Liver (tissue), 8 donors: ENCODE measurements at regions not wholly inside any gene's neighbourhood (a gene's known extent, or its start where the extent isn't known, plus 50 kb on each side); places are given as distances from the start of the nearest gene placed in this dataset.

Source experiments
- DNase-seq: peaks from one replicate; pipeline ENCODE4 v3.0.0-alpha.2; 2017; ENCODE audit warnings: low spot score
- H3K27ac ChIP-seq, 2 donors: one replicate each; pipeline ENCODE4 v1.7.0; 2013; ENCODE audit warnings: inconsistent platforms in 2 of 2, low read length in 2 of 2, control low read depth in 1 of 2, low read depth in 1 of 2, mild to moderate bottlenecking in 1 of 2
- H3K27me3 ChIP-seq, 4 donors: one replicate each; pipeline versions ENCODE4 v1.6.1 to v1.7.0; 2013; ENCODE audit warnings: low read length in 3 of 4, inconsistent platforms in 1 of 4, mild to moderate bottlenecking in 1 of 4, moderate library complexity in 1 of 4; ENCODE audit not compliant: control insufficient read depth in 4 of 4, insufficient read depth in 4 of 4
- H3K36me3 ChIP-seq, 4 donors: one replicate each; pipeline versions ENCODE4 v1.6.1 to v1.7.0; 2013; ENCODE audit warnings: low read length in 3 of 4, mild to moderate bottlenecking in 3 of 4, low read depth in 1 of 4, moderate library complexity in 1 of 4; ENCODE audit not compliant: control insufficient read depth in 4 of 4, insufficient read depth in 3 of 4
- H3K4me1 ChIP-seq, 4 donors: one replicate each; pipeline versions ENCODE4 v1.6.1 to v1.7.0; 2013; ENCODE audit warnings: low read length in 3 of 4, mild to moderate bottlenecking in 3 of 4, moderate library complexity in 1 of 4; ENCODE audit not compliant: control insufficient read depth in 4 of 4, insufficient read depth in 4 of 4
- H3K4me3 ChIP-seq, 3 donors: one replicate each; pipeline versions ENCODE4 v1.6.1 to v1.7.0; 2013; ENCODE audit warnings: low read length in 3 of 3, control low read depth in 1 of 3, low read depth in 1 of 3, mild to moderate bottlenecking in 1 of 3
- H3K9ac ChIP-seq, 2 donors: one replicate each; pipeline ENCODE4 v1.7.0; 2013; ENCODE audit warnings: low read length in 2 of 2, mild to moderate bottlenecking in 2 of 2, moderate library complexity in 2 of 2, control low read depth in 1 of 2, low read depth in 1 of 2
- H3K9me3 ChIP-seq, 4 donors: one replicate each; pipeline versions ENCODE4 v1.6.1 to v1.7.0; 2013; ENCODE audit warnings: low read length in 3 of 4; ENCODE audit not compliant: control insufficient read depth in 4 of 4
- EGR1 ChIP-seq, 2 donors: IDR thresholded peaks; 2 replicates each; pipeline ENCODE4 v1.6.1; 2016 to 2018; ENCODE audit warnings: antibody characterized with exemption in 2 of 2, low read depth in 2 of 2
- FOXA1 ChIP-seq: IDR thresholded peaks from 2 replicates; pipeline ENCODE4 v1.6.1; 2016; ENCODE audit warnings: antibody characterized with exemption
- FOXA2 ChIP-seq: IDR thresholded peaks from 2 replicates; pipeline ENCODE4 v1.6.1; 2016; ENCODE audit warnings: antibody characterized with exemption
- GABPA ChIP-seq, 2 donors: IDR thresholded peaks in 1 of 2; conservative IDR thresholded peaks in 1 of 2; 2 replicates each; pipeline ENCODE4 v1.6.1; 2016; ENCODE audit warnings: antibody characterized with exemption in 2 of 2, mild to moderate bottlenecking in 1 of 2, moderate library complexity in 1 of 2
- HNF4A ChIP-seq, 2 donors: conservative IDR thresholded peaks; 2 replicates each; pipeline ENCODE4 v1.6.1; 2016; ENCODE audit warnings: antibody characterized with exemption in 2 of 2, mild to moderate bottlenecking in 2 of 2
- HNF4G ChIP-seq: IDR thresholded peaks from 2 replicates; pipeline ENCODE4 v1.6.1; 2016; ENCODE audit warnings: antibody characterized with exemption
- NR2F2 ChIP-seq: IDR thresholded peaks from 2 replicates; pipeline ENCODE4 v1.6.1; 2016; ENCODE audit warnings: antibody characterized with exemption
- RAD21 ChIP-seq, 2 donors: IDR thresholded peaks; 2 replicates each; pipeline ENCODE4 v1.6.1; 2016; ENCODE audit warnings: antibody characterized with exemption in 2 of 2, mild to moderate bottlenecking in 2 of 2
- RXRA ChIP-seq, 2 donors: IDR thresholded peaks; 2 replicates each; pipeline ENCODE4 v1.6.1; 2017 to 2018; ENCODE audit warnings: antibody characterized with exemption in 2 of 2, mild to moderate bottlenecking in 1 of 2
- SP1 ChIP-seq: IDR thresholded peaks from 2 replicates; pipeline ENCODE4 v1.6.1; 2018; ENCODE audit warnings: antibody characterized with exemption, mild to moderate bottlenecking
- TAF1 ChIP-seq: conservative IDR thresholded peaks from 2 replicates; pipeline ENCODE4 v1.6.1; 2016; ENCODE audit warnings: antibody characterized with exemption, mild to moderate bottlenecking
- YY1 ChIP-seq: IDR thresholded peaks from 2 replicates; pipeline ENCODE4 v1.6.1; 2016; ENCODE audit warnings: antibody characterized with exemption, mild to moderate bottlenecking
- WGBS: extraction: QIAGEN DNeasy Blood & Tissue Kit; methylation state at CpG from one replicate; pipeline ENCODE4 v1.1.7; 2013; 5-methylcytosine and 5-hydroxymethylcytosine counted together
- TF ChIP-seq, protein P1 (sequence below): IDR thresholded peaks from 2 replicates; pipeline ENCODE4 v1.6.1; 2016; ENCODE audit warnings: antibody characterized with exemption
- TF ChIP-seq, protein P2 (sequence below): IDR thresholded peaks from 2 replicates; pipeline ENCODE4 v1.6.1; 2016; ENCODE audit warnings: antibody characterized with exemption
- TF ChIP-seq, protein P3 (sequence below): IDR thresholded peaks from 2 replicates; pipeline ENCODE4 v1.6.1; 2016; ENCODE audit warnings: antibody characterized with exemption
- TF ChIP-seq, protein P4 (sequence below): IDR thresholded peaks from 2 replicates; pipeline ENCODE4 v1.6.1; 2016; ENCODE audit warnings: antibody characterized with exemption, mild to moderate bottlenecking
- TF ChIP-seq, protein P5 (sequence below): fragments of 150-350 bp; IDR thresholded peaks from 2 replicates; pipeline ENCODE4 v1.5.1; 2017; ENCODE audit warnings: improper control_type of control experiment, low read depth, low read length; ENCODE audit not compliant: missing input control
- donor health status: healthy.
- donor health status: healthy.
- donor health status: healthy.
- donor health status: healthy.
- donor health status: healthy.

DNA sequence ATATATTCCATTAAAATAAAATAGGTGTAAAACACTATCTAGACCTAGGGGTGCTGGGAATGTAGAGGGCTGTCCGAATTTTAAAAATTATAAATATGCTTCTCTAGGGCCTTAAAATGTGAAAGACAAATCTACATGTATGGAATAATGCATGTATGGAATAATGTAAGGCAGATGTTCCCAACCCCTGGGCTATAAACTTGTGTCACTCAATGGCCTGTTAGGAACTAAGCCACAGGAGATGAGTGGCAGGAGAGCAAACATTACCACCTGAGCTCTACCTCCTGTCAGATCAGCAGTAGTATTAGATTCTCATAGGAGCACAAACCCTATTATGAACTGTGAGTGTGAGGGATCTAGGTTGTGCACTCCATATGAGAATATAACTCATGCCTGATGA lies 482.6 kb upstream of the TGFBR2 start:
- H3K4me3 ChIP-seq = no peak overlapping the region
- no peaks in the 10 kb centered on the region for H3K4me1 ChIP-seq
- no peak overlapping the region for H3K9ac ChIP-seq
- TF ChIP-seq SP1 = no peak
- TF ChIP-seq, protein P1, sequence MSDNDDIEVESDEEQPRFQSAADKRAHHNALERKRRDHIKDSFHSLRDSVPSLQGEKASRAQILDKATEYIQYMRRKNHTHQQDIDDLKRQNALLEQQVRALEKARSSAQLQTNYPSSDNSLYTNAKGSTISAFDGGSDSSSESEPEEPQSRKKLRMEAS = no peak
- TF ChIP-seq, protein P2, sequence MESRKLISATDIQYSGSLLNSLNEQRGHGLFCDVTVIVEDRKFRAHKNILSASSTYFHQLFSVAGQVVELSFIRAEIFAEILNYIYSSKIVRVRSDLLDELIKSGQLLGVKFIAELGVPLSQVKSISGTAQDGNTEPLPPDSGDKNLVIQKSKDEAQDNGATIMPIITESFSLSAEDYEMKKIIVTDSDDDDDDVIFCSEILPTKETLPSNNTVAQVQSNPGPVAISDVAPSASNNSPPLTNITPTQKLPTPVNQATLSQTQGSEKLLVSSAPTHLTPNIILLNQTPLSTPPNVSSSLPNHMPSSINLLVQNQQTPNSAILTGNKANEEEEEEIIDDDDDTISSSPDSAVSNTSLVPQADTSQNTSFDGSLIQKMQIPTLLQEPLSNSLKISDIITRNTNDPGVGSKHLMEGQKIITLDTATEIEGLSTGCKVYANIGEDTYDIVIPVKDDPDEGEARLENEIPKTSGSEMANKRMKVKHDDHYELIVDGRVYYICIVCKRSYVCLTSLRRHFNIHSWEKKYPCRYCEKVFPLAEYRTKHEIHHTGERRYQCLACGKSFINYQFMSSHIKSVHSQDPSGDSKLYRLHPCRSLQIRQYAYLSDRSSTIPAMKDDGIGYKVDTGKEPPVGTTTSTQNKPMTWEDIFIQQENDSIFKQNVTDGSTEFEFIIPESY = no peak
- WGBS = 85% methylated on average over 1 of the region's 1 CpG
- no peaks in the 10 kb centered on the region for H3K27me3 ChIP-seq
- H3K9me3 ChIP-seq = no peaks in the 10 kb centered on the region
- H3K36me3 ChIP-seq = no peaks in the 10 kb centered on the region
- no peak for DNase-seq
- H3K27ac ChIP-seq = no peak overlapping the region

DNA sequence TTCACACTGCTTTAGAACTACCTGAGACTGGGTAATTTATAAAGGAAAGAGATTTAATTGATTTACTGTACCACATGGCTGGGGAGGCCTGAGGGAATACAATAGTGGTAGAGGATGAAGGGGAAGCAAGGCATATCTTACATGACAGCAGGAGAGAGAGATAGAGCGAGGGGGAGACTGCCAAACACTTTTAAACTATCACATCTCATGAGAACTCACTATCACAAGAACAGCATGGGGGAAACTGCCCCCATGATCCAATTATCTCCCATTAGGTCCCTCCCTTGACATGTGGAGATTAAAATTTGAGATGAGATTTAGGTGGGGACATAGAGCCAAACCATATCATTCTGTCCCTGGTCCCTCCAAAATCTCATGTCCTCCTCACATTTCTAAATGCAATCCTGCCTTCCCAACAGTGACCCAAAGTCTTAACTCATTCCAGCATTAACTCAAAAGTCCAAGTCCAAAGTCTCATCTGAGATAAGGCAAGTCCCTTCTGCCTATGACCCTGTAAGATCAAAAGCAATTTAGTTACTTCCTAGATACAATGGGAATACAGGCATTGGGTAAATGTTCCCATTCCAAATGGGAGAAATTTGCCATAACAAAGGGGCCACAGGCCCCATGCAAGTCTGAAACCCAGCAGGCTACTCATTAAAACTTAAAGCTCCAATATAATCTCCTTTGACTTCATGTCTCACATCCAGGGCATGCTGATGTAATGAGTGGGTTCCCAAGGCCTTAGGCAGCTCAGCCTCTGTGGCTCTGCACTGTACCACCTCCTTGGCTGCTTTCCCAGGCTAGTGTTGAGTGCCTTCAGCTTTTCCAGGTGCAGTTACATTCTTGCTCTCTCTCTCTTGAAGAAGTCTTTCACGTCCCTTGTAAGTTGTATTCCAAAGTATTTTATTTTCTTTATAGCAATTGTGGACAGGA lies 481.7 kb upstream of the TGFBR2 start:
- no peak overlapping the region for H3K27ac ChIP-seq
- H3K4me3 ChIP-seq = no peak overlapping the region
- DNase-seq = no peak
- TF ChIP-seq GABPA (IDR thresholded peaks at IDR 0.05 in 1 of 2, conservative IDR thresholded peaks at IDR 0.05 in 1 of 2) (no peak), HNF4A (conservative IDR thresholded peaks at IDR 0.05) (peak in 1 of 2 donors; percentile 50), NR2F2 (no peak), TAF1 (no peak), SP1 (no peak)
- H3K9ac ChIP-seq = no peak overlapping the region
- no peaks in the 10 kb centered on the region for H3K27me3 ChIP-seq
- H3K36me3 ChIP-seq = no peaks in the 10 kb centered on the region
- H3K9me3 ChIP-seq = no peaks in the 10 kb centered on the region
- WGBS = 91% methylated on average over 2 of the region's 2 CpGs
- no peaks in the 10 kb centered on the region for H3K4me1 ChIP-seq

DNA sequence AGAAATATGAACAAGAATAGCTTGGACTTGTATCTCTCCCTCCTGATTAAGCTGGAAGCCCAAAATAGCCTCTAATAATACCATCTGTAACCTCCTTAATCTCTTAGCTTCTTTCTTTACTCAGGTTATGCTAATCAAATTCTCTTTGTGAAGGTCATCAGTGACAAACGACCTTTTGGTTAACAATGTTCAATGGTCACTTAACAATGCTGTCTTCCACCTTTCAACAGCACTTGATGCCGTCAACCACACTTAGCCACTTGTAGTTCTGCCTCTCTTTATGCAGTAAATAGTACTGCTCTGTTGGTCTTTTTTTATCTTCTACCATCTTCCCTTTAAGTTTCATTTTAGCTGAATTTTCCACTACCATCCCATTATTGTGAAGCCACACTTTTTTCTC lies 476.6 kb upstream of the TGFBR2 start:
- Histone ChIP-seq H3K9me3 (no peaks in the 10 kb centered on the region), H3K9ac (no peak overlapping the region), H3K27ac (no peak overlapping the region), H3K36me3 (no peaks in the 10 kb centered on the region), H3K27me3 (no peaks in the 10 kb centered on the region), H3K4me1 (no peaks in the 10 kb centered on the region), H3K4me3 (no peak overlapping the region)
- WGBS = 74% methylated on average over 2 of the region's 2 CpGs
- no peak for DNase-seq
- no peak for TF ChIP-seq SP1
- no peak for TF ChIP-seq HNF4A (conservative IDR thresholded peaks at IDR 0.05)
- no peak for TF ChIP-seq RXRA (IDR thresholded peaks at IDR 0.05)
- no peak for TF ChIP-seq HNF4G
- TF ChIP-seq, protein P3, sequence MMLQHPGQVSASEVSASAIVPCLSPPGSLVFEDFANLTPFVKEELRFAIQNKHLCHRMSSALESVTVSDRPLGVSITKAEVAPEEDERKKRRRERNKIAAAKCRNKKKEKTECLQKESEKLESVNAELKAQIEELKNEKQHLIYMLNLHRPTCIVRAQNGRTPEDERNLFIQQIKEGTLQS = no peak
- no peak for TF ChIP-seq FOXA1
- TF ChIP-seq GABPA (IDR thresholded peaks at IDR 0.05 in 1 of 2, conservative IDR thresholded peaks at IDR 0.05 in 1 of 2) = no peak
- TF ChIP-seq RAD21 (IDR thresholded peaks at IDR 0.05) = no peak
- no peak for TF ChIP-seq EGR1 (IDR thresholded peaks at IDR 0.05; ENCODE audit: low read depth in 2 of 2)
- no peak for TF ChIP-seq NR2F2
- TF ChIP-seq, protein P4, sequence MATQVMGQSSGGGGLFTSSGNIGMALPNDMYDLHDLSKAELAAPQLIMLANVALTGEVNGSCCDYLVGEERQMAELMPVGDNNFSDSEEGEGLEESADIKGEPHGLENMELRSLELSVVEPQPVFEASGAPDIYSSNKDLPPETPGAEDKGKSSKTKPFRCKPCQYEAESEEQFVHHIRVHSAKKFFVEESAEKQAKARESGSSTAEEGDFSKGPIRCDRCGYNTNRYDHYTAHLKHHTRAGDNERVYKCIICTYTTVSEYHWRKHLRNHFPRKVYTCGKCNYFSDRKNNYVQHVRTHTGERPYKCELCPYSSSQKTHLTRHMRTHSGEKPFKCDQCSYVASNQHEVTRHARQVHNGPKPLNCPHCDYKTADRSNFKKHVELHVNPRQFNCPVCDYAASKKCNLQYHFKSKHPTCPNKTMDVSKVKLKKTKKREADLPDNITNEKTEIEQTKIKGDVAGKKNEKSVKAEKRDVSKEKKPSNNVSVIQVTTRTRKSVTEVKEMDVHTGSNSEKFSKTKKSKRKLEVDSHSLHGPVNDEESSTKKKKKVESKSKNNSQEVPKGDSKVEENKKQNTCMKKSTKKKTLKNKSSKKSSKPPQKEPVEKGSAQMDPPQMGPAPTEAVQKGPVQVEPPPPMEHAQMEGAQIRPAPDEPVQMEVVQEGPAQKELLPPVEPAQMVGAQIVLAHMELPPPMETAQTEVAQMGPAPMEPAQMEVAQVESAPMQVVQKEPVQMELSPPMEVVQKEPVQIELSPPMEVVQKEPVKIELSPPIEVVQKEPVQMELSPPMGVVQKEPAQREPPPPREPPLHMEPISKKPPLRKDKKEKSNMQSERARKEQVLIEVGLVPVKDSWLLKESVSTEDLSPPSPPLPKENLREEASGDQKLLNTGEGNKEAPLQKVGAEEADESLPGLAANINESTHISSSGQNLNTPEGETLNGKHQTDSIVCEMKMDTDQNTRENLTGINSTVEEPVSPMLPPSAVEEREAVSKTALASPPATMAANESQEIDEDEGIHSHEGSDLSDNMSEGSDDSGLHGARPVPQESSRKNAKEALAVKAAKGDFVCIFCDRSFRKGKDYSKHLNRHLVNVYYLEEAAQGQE = no peak
- no peak for TF ChIP-seq YY1
- TF ChIP-seq, protein P5, sequence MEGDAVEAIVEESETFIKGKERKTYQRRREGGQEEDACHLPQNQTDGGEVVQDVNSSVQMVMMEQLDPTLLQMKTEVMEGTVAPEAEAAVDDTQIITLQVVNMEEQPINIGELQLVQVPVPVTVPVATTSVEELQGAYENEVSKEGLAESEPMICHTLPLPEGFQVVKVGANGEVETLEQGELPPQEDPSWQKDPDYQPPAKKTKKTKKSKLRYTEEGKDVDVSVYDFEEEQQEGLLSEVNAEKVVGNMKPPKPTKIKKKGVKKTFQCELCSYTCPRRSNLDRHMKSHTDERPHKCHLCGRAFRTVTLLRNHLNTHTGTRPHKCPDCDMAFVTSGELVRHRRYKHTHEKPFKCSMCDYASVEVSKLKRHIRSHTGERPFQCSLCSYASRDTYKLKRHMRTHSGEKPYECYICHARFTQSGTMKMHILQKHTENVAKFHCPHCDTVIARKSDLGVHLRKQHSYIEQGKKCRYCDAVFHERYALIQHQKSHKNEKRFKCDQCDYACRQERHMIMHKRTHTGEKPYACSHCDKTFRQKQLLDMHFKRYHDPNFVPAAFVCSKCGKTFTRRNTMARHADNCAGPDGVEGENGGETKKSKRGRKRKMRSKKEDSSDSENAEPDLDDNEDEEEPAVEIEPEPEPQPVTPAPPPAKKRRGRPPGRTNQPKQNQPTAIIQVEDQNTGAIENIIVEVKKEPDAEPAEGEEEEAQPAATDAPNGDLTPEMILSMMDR = no peak
- TF ChIP-seq FOXA2 = no peak
- TF ChIP-seq TAF1 = no peak
- TF ChIP-seq, protein P1 = no peak
